Smooth muscle cell (in vitro differentiated cells): ENCODE measurements at regions not wholly inside any gene's neighbourhood (a gene's known extent, or its start where the extent isn't known, plus 50 kb on each side); places are given as distances from the start of the nearest gene placed in this dataset.

Source experiments
- DNase-seq: peaks from one replicate; lab custom pipeline; 2025; ENCODE audit not compliant: unreplicated experiment; lab: John Stamatoyannopoulos, UW
- H2AFZ ChIP-seq: fragments of 200-600 bp; sonication (generic); 2 replicates; pipeline ENCODE4 v1.6.0; 2016; ENCODE audit warnings: antibody characterized with exemption, low read depth, mild to moderate bottlenecking
- H3F3A ChIP-seq: fragments of 200-600 bp; sonication (generic); 2 replicates; pipeline ENCODE4 v1.6.0; 2017; ENCODE audit warnings: antibody characterized with exemption, low read depth
- H3K27ac ChIP-seq: fragments of 200-600 bp; sonication (generic); 2 replicates; pipeline ENCODE4 v1.5.1; 2016; ENCODE audit warnings: low read depth, mild to moderate bottlenecking
- H3K27me3 ChIP-seq: fragments of 200-600 bp; sonication (generic); 2 replicates; pipeline ENCODE4 v1.6.1; 2016; ENCODE audit warnings: low read depth, mild to moderate bottlenecking
- H3K36me3 ChIP-seq: fragments of 200-600 bp; sonication (generic); 2 replicates; pipeline ENCODE4 v1.5.1; 2016; ENCODE audit warnings: low read depth
- H3K4me1 ChIP-seq: fragments of 200-600 bp; sonication (generic); 2 replicates; pipeline ENCODE4 v1.5.1; 2016; ENCODE audit warnings: low read depth
- H3K4me2 ChIP-seq: fragments of 200-600 bp; sonication (generic); 2 replicates; pipeline ENCODE4 v1.6.0; 2016; ENCODE audit warnings: mild to moderate bottlenecking
- H3K4me3 ChIP-seq: fragments of 200-600 bp; sonication (generic); 2 replicates; pipeline ENCODE4 v1.5.1; 2016; ENCODE audit warnings: mild to moderate bottlenecking
- H3K79me2 ChIP-seq: fragments of 200-600 bp; sonication (generic); 2 replicates; pipeline ENCODE4 v1.6.0; 2016; ENCODE audit warnings: low read depth, mild to moderate bottlenecking
- H3K9ac ChIP-seq: fragments of 200-600 bp; sonication (generic); 2 replicates; pipeline ENCODE4 v1.6.0; 2016; ENCODE audit warnings: low read depth
- H3K9me3 ChIP-seq: fragments of 200-600 bp; sonication (generic); replicated peaks from 2 replicates; pipeline ENCODE4 v1.5.1; 2016; ENCODE audit warnings: low read depth
- H4K20me1 ChIP-seq: fragments of 200-600 bp; sonication (generic); 2 replicates; pipeline ENCODE4 v1.6.0; 2016; ENCODE audit warnings: low read depth
- WGBS: methylation state at CpG from one replicate; pipeline ENCODE4 v1.1.7; 2016; ENCODE audit warnings: low lambda C conversion rate; 5-methylcytosine and 5-hydroxymethylcytosine counted together
- TF ChIP-seq, protein P1 (sequence below): fragments of 200-600 bp; sonication (generic); IDR thresholded peaks from 2 replicates; pipeline ENCODE4 v1.5.1; 2017; ENCODE audit warnings: borderline replicate concordance, mild to moderate bottlenecking, antibody characterized with exemption; ENCODE audit not compliant: insufficient read depth, poor library complexity, severe bottlenecking

GRCh38 chr5:18119156-18119785 lies 485.0 kb downstream of the TAF11L14 start:
- Histone ChIP-seq H3K4me2 (no peak overlapping the region), H3K9ac (no peak overlapping the region), H4K20me1 (no peaks in the 10 kb centered on the region), H3K79me2 (no peaks in the 10 kb centered on the region), H2AFZ (no peak overlapping the region), H3K27me3 (no peaks in the 10 kb centered on the region), H3K27ac (no peak overlapping the region), H3K4me3 (no peak overlapping the region), H3K36me3 (no peaks in the 10 kb centered on the region), H3K4me1 (no peaks in the 10 kb centered on the region), H3F3A (no peaks in the 10 kb centered on the region), H3K9me3 (no peaks in the 10 kb centered on the region)
- no peak for DNase-seq
- TF ChIP-seq, protein P1, sequence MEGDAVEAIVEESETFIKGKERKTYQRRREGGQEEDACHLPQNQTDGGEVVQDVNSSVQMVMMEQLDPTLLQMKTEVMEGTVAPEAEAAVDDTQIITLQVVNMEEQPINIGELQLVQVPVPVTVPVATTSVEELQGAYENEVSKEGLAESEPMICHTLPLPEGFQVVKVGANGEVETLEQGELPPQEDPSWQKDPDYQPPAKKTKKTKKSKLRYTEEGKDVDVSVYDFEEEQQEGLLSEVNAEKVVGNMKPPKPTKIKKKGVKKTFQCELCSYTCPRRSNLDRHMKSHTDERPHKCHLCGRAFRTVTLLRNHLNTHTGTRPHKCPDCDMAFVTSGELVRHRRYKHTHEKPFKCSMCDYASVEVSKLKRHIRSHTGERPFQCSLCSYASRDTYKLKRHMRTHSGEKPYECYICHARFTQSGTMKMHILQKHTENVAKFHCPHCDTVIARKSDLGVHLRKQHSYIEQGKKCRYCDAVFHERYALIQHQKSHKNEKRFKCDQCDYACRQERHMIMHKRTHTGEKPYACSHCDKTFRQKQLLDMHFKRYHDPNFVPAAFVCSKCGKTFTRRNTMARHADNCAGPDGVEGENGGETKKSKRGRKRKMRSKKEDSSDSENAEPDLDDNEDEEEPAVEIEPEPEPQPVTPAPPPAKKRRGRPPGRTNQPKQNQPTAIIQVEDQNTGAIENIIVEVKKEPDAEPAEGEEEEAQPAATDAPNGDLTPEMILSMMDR, result no peak
- 67% methylated on average over 11 of the region's 11 CpGs for WGBS

DNA sequence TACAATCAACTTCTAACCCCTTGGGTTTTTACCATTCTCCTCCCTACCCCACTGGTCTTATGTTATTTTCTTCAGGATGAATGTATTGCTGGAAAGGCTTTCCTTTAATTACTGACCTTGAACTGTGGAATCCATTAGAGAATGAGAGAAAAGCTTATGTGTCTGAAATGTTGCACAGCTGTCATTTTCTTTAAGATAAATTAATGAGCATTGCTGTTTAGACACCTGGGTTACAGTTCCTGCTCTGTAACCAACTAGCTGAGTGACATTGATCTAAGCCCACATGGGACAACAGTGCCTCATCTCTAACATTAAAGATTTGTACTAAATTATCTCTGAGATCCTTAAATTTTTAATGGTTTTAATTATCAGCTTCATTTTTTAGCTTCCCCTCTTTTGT lies 507.0 kb downstream of the TAF11L14 start:
- peaks cover 3% of the 10 kb centered on the region for H3K9me3 ChIP-seq
- H3F3A ChIP-seq, result no peaks in the 10 kb centered on the region
- H2AFZ ChIP-seq, result no peak overlapping the region
- H3K4me1 ChIP-seq, result no peaks in the 10 kb centered on the region
- no peak overlapping the region for H3K4me3 ChIP-seq
- no peaks in the 10 kb centered on the region for H3K27me3 ChIP-seq
- no peak overlapping the region for H3K4me2 ChIP-seq
- no peak overlapping the region for H3K27ac ChIP-seq
- no peaks in the 10 kb centered on the region for H3K36me3 ChIP-seq
- H4K20me1 ChIP-seq, result no peaks in the 10 kb centered on the region
- no peak overlapping the region for H3K9ac ChIP-seq
- H3K79me2 ChIP-seq, result no peaks in the 10 kb centered on the region
- no peak for DNase-seq
- TF ChIP-seq, protein P1, result no peak

- H3K9me3 ChIP-seq, result no peaks in the 10 kb centered on the region
- H3F3A ChIP-seq, result no peaks in the 10 kb centered on the region
- no peaks in the 10 kb centered on the region for H3K4me1 ChIP-seq
- TF ChIP-seq, protein P1, result no peak
- no peak overlapping the region for H3K4me2 ChIP-seq
- no peaks in the 10 kb centered on the region for H3K79me2 ChIP-seq
- H4K20me1 ChIP-seq, result no peaks in the 10 kb centered on the region
- H3K27ac ChIP-seq, result no peak overlapping the region
- WGBS, result 96% methylated on average over 1 of the region's 1 CpG
- H3K36me3 ChIP-seq, result no peaks in the 10 kb centered on the region
- H3K27me3 ChIP-seq, result no peaks in the 10 kb centered on the region
- H2AFZ ChIP-seq, result no peak overlapping the region
- no peak overlapping the region for H3K9ac ChIP-seq
- H3K4me3 ChIP-seq, result no peak overlapping the region
- no peak for DNase-seq
Measured at GRCh38 chr5:18142831-18143230, 508.6 kb downstream of the TAF11L14 start.

GRCh38 chr5:18152671-18153070 lies 518.4 kb downstream of the TAF11L14 start:
- H2AFZ ChIP-seq, result no peak overlapping the region
- 93% methylated on average over 2 of the region's 2 CpGs for WGBS
- TF ChIP-seq, protein P1, result no peak
- no peaks in the 10 kb centered on the region for H3K79me2 ChIP-seq
- no peak overlapping the region for H3K9ac ChIP-seq
- no peaks in the 10 kb centered on the region for H3K4me1 ChIP-seq
- no peak for DNase-seq
- H4K20me1 ChIP-seq, result no peaks in the 10 kb centered on the region
- H3K36me3 ChIP-seq, result no peaks in the 10 kb centered on the region
- no peaks in the 10 kb centered on the region for H3K9me3 ChIP-seq
- no peak overlapping the region for H3K4me3 ChIP-seq
- no peak overlapping the region for H3K4me2 ChIP-seq
- no peaks in the 10 kb centered on the region for H3K27me3 ChIP-seq
- no peaks in the 10 kb centered on the region for H3F3A ChIP-seq
- no peak overlapping the region for H3K27ac ChIP-seq
